ENCODE measurements at regions not wholly inside any gene's neighbourhood (a gene's known extent, or its start where the extent isn't known, plus 50 kb on each side); places are given as distances from the start of the nearest gene placed in this dataset.

DNA sequence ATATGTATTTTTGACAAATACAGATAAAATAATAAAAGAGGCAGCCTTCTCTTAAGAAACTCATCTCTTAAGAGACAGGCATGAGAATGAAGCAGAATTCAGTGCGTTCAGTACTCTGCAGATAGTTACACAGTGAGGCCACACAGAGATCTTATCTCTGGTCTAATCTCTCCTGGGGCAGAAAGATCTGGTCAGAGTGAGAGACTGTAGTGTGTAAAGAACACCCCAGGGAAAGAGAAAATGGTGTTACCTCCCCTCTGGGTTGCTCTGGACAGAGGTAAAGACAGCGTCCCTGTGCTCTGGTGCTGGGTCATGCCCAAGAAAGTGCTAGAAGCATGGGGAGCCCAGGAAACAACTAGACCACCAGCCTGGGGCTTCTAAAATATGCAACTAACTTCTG, 216.3 kb downstream of the SIPA1L2 start:
- TF ChIP-seq, protein P1, sequence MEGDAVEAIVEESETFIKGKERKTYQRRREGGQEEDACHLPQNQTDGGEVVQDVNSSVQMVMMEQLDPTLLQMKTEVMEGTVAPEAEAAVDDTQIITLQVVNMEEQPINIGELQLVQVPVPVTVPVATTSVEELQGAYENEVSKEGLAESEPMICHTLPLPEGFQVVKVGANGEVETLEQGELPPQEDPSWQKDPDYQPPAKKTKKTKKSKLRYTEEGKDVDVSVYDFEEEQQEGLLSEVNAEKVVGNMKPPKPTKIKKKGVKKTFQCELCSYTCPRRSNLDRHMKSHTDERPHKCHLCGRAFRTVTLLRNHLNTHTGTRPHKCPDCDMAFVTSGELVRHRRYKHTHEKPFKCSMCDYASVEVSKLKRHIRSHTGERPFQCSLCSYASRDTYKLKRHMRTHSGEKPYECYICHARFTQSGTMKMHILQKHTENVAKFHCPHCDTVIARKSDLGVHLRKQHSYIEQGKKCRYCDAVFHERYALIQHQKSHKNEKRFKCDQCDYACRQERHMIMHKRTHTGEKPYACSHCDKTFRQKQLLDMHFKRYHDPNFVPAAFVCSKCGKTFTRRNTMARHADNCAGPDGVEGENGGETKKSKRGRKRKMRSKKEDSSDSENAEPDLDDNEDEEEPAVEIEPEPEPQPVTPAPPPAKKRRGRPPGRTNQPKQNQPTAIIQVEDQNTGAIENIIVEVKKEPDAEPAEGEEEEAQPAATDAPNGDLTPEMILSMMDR (IDR thresholded peaks at IDR 0.05): no peak
- no peak for TF ChIP-seq EP300 (IDR thresholded peaks at IDR 0.05)
